ENCODE measurements at regions not wholly inside any gene's neighbourhood (a gene's known extent, or its start where the extent isn't known, plus 50 kb on each side); places are given as distances from the start of the nearest gene placed in this dataset.

DNA sequence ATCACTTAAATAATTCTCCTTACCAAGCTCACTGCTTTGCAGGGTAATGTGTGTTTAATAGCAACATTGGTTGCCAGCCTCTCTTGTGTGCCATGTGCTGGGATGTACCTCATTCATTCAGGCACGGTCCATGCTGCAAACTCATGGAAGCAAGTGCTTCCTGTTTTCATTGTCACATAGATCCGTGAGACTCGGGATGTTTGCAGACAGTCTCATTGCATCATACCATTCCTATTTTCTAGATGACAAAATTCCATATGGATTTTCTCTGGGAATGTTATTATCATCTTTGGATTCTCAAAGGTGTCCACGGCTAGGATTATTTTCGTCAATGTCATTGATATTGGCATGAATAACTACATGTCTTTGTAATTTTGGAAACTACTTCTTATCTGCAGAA is 60.0 kb upstream of the HDAC4 start:
- DNase-seq, result no peak

GRCh38 chr2:239459606-239460005 is 58.8 kb upstream of the HDAC4 start:
- no peak for DNase-seq

- no peak for DNase-seq
These were observed 58.2 kb upstream of the HDAC4 start for GRCh38 chr2:239459056-239459455.

- no peak for DNase-seq
These were observed 57.0 kb upstream of the HDAC4 start for GRCh38 chr2:239457586-239458445.

DNA sequence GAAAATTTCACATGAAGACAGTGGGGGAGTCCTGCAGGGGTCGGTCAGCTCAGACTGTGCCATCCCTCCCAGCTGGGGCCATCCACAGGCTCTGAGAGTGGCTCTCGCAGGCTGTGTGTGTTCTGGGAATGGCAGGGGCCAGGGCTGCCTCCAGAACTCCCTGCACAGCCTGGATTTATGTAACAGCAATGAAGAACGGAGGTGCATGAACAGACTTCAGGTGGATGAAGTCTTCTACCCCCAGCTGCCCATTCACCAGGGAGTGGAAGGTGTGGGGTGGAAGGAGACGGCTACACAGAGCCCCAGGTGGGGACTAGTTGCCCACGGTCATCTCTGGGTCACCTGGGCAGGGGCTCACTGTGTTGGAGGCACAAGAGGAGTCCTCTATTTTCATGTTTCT is 56.1 kb upstream of the HDAC4 start:
- DNase-seq, result no peak

DNA sequence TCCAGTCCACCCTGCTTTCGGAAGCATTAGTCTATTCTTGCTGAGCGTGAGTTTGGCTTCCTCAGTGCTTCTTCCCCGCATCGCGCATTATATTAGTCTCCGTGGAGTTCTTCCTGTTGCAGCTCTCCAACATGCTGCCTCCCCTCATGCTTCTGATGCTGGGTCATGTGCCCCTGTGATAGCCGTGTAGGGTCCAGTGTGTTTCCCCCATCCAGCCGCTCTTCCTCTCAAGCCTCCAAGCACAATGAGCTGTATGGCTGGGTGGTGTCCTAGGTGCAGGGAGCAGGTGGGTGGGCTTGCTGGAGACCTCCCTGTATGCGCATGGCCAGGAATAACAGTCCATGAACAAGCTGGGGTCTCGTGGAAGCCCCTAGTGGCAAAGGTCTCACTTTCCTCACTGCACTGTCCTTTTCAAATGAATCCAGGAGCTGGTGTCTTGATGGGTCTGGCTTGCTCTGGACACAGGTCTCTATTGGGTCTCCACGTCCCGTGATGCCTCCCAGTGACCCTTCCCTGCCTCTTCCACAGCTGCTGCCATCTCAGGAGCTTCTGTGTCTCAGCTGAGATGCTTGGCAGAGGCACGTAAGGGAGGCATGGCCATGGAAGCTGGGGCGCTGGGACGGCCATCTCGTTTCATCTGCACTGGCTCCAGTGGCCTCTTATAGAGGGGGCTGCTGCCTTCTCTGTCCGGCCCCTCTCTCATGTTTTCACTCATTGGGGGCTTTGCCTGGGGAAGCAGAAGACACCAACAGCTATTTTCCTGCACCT is 54.8 kb upstream of the HDAC4 start:
- no peak for DNase-seq

- no peak for DNase-seq
These were observed 53.7 kb upstream of the HDAC4 start for GRCh38 chr2:239454507-239454906.
